SK-N-MC (cell line): ENCODE measurements at regions not wholly inside any gene's neighbourhood (a gene's known extent, or its start where the extent isn't known, plus 50 kb on each side); places are given as distances from the start of the nearest gene placed in this dataset.
A peak's percentile ranks its signal among the peaks of the same experiment; 100 is the strongest.

ENCODE experiments used
- EZH2 ChIP-seq: fragments of 200-600 bp; sonication (generic); IDR thresholded peaks from one replicate; pipeline ENCODE4 v1.6.1; 2017; ENCODE audit warnings: antibody characterized with exemption
- POLR2AphosphoS5 ChIP-seq: IDR thresholded peaks from 2 replicates; pipeline ENCODE4 v1.6.1; 2012; ENCODE audit warnings: mild to moderate bottlenecking, low read depth, low read length, borderline replicate concordance

- peak; percentile 23; the same call in 1 of the 2 replicates for TF ChIP-seq POLR2AphosphoS5
- TF ChIP-seq EZH2, result no peak
Observed at GRCh38 chr10:2445370-2445769, 622.0 kb upstream of the PFKP start.
